ENCODE measurements at regions not wholly inside any gene's neighbourhood (a gene's known extent, or its start where the extent isn't known, plus 50 kb on each side); places are given as distances from the start of the nearest gene placed in this dataset.
A peak's percentile ranks its signal among the peaks of the same experiment; 100 is the strongest.

DNA sequence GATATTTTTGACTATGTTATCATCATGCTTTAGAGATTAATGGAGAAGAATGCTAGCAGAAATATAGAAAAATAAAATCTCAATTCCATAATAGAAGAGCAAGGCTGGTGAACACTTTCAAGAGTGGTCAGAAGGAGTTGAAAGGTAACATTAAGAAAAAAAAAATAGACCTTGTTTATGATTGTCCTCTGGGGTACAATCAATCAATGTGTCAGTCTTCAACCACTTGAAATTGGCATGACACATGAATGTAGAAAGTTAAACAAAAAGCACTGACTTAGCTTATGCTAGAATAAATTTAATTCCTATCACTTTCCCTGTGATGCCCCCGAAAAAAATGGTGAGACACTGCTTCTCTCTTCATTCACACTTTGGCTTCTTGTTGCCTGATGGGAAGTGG lies 750.3 kb upstream of the ADGRL2 start:
- TF ChIP-seq CTCF (conservative IDR thresholded peaks at IDR 0.05; ENCODE audit: low read depth, low read length): no peak
- no peak for DNase-seq (ENCODE audit: low read depth)
- no peak overlapping the region for H3K4me3 ChIP-seq (ENCODE audit: low read length)

DNA sequence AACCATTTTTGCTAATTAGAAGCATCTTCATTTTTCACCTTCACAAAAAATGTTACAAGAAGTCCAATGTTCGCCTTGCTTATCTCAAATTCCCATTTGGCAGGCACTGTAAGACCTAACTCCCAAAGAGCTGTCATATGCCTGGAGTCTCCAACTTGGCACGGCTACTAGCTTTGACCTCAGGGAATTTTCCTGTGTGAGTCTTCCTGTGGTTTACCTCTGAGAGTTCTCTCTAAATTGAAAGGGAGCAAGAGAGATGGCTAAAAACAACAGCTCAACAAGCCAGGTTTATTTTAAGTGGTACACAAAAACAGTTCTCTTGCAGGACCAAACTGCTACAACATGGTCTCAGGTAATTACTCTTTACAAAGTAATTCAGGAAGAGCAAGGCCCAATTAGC lies 756.0 kb upstream of the ADGRL2 start:
- DNase-seq (ENCODE audit: low read depth): peak; percentile 10
- TF ChIP-seq CTCF (conservative IDR thresholded peaks at IDR 0.05; ENCODE audit: low read depth, low read length): no peak

DNA sequence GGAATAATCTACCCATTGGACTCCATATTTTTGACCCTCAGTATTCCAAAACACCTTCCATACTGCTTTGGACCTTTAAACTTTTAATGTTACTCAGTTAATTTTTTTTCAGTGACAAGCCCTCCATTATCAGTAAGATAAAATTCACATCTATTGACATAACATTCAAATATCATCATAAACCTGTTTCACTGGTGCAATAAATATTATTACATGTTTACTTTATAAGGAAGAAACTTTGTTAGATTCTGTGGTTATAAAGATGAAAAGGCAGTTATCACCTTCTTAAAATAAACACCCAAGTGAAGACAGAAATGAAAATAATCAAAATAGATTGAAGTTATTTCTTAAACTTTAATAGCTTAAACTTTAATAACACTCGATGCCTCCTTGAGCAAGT lies 758.5 kb upstream of the ADGRL2 start:
- no peak overlapping the region for H3K4me3 ChIP-seq (ENCODE audit: low read length)
- DNase-seq (ENCODE audit: low read depth): no peak
- TF ChIP-seq CTCF (conservative IDR thresholded peaks at IDR 0.05; ENCODE audit: low read depth, low read length): no peak

More for the DNA sequence above, 756.0 kb upstream of the ADGRL2 start:
- H3K4me3 ChIP-seq (ENCODE audit: low read length): no peak overlapping the region

- H3K4me3 ChIP-seq (ENCODE audit: low read length): no peak overlapping the region
- TF ChIP-seq CTCF (conservative IDR thresholded peaks at IDR 0.05; ENCODE audit: low read depth, low read length): no peak
- DNase-seq (ENCODE audit: low read depth): no peak
These were observed 766.4 kb upstream of the ADGRL2 start for GRCh38 chr1:81034291-81034690.

GRCh38 chr1:81032973-81033425 lies 767.7 kb upstream of the ADGRL2 start:
- no peak overlapping the region for H3K4me3 ChIP-seq (ENCODE audit: low read length)
- no peak for DNase-seq (ENCODE audit: low read depth)
- no peak for TF ChIP-seq CTCF (conservative IDR thresholded peaks at IDR 0.05; ENCODE audit: low read depth, low read length)

DNA sequence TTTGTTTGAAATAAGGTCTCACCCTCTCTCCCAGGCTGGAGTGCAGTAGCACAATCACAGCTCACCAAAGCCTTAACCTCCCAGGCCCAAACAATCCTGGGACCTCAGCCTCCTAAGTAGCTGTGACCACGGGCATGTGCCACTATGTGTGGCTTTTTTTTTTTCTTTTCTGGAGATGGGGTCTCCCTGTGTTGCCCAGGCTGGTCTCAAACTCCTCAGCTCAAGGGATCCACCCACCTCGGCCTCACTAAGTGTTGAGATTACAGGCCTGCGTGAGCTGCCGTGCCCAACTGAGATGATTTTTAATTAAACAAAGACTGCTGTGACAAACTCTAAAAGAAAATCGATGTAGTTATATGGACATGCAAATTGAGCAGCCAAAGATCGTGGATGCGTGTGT lies 768.4 kb upstream of the ADGRL2 start:
- no peak for DNase-seq (ENCODE audit: low read depth)
- no peak overlapping the region for H3K4me3 ChIP-seq (ENCODE audit: low read length)
- TF ChIP-seq CTCF (conservative IDR thresholded peaks at IDR 0.05; ENCODE audit: low read depth, low read length): no peak

GRCh38 chr1:81030441-81030840 lies 770.3 kb upstream of the ADGRL2 start:
- H3K4me3 ChIP-seq (ENCODE audit: low read length): no peak overlapping the region
- DNase-seq (ENCODE audit: low read depth): no peak
- TF ChIP-seq CTCF (conservative IDR thresholded peaks at IDR 0.05; ENCODE audit: low read depth, low read length): no peak
